Stimulated activated CD8-positive, alpha-beta memory T cell treated with anti-CD3 and anti-CD28 coated beads, Interleukin-15, amount 100 ng/mL, for 4 hours (primary cell): ENCODE measurements at regions not wholly inside any gene's neighbourhood (a gene's known extent, or its start where the extent isn't known, plus 50 kb on each side); places are given as distances from the start of the nearest gene placed in this dataset.

Source experiments
- DNase-seq, 2 donors: peaks; one replicate each; pipeline ENCODE4 v3.0.0-alpha.2; 2020; ENCODE audit warnings: low read depth in 2 of 2

DNA sequence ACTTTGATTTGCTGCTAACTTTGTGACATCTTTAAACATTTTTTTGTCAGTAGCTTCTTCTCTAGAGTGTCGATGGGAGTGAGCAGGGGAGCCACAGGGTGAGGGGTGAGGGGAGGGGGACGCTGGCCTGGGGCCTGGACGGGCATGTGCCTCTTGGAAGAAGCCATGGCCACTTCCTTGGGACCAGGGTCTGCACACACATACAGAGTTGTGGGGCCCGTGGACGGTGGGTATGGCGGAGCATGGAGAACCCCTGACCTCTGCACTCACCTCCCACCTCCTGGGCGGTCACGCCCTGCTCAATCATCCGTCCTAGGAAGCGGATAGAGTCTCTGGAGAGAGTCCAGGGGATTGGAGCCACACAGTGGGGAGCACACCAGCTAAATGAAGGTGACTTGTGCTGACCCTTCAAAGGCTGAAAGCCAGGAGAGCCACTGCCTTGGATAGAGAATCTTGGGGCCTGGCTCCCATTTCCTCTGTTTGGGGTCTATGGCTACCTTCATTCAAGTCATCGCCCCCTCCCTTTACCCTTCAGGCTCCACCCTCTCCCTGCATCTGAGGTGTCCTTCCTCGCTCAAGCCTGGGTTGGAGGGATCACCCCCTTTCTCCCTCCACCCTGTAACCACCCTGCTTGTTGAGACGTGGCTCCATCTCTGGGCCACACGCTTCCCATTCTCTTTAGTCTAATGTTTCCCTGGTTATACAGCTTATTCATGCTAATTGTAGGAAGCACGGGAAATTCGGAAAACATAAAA lies 63.9 kb upstream of the HAAO start:
- no peak for DNase-seq

DNA sequence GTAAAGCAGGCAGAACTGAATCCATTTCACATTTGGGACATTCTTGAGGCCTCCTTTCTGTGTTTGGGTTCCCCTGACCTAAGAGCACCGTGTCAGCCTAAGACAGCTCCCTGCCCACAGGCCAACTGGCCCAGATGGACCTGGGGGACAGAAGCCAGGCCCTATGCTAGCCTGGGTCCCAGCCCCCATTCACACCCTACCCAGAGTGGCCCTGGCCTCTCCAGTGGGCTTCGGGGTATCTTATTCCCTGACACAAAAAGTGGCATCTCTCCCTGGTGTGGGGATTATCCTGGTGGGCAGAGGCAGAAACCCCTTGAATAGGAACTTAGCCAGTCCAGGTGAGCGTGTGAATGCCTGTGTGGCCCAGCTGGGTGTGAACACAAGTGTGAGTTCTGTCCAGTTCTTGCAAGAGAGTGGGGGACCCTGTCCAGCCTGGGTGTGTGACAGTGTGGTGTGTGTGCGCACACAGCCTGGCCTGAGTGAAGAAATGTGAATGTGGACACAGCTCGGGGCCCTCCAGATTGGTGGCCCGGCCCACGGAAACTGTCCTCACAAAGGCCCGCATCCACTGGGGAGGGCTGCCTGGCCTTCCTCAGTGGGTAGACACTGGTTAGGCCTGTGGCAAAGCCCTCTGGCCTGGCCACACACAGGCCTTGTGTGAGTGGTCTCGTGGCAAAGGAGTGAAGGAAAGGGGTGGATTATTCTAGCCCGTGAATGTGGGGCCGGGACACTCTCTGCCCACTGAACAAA lies 63.0 kb upstream of the HAAO start:
- no peak for DNase-seq

DNA sequence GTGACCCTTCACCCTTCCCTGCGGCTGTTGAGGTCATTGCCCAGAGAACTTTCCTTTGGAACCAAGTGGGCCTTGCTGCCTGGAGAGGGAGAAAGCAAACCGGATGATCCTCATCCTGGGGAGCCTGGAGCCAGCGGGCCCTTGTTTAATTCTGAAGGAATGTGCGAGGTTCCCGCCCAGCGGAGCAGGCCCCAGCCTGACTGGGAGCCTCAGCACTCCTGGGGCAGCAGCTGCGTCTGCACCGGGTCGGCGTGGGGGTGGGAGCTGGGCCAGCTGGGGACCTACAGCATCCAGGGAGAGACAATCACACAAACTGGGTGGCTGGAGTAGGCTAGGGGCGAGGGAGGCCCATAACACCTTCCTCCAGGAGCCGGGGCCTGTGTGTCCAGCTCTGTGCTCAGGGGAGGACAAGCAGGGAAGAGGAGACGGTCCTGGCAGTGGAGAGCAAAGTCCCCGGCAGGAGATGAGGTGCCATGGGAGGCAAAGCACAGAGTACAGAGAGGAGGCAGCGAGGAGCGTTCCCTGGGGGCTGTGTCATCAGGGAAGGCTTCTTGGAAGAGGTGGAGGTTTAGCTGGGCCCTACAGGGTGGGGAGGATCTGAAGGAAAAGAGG lies 61.9 kb upstream of the HAAO start:
- no peak for DNase-seq

DNA sequence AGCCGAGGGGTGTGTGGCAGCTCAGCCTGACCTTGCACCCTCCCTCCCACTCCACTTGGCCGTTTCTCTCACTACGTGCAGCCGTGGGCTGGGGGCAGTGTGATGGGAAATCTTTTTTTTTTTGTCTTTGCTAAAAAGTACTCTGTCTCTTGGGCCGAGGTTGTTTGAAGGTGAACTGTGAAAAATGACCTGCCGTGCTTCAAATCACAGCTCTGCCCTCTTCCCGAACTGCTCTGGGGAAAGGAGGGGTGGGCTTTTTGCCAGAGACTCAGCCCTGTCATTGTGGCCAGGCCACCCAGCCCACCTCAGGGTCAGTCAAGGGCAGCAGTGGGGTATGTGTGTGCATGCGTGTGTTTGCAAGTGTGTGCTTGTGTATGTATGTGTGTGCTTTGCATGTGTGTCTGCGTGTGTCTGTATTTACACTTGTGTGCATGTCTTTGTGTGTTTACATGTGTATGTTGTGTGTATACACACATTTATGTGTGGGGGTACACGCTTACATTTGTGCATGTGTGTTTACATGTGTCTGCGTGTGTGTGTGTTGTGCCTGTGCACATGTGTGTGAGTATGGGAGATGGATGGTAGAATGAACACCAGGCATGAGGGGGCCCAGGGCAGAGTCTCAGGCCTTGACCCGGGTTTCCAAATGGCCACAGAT lies 61.3 kb upstream of the HAAO start:
- DNase-seq, result no peak

DNA sequence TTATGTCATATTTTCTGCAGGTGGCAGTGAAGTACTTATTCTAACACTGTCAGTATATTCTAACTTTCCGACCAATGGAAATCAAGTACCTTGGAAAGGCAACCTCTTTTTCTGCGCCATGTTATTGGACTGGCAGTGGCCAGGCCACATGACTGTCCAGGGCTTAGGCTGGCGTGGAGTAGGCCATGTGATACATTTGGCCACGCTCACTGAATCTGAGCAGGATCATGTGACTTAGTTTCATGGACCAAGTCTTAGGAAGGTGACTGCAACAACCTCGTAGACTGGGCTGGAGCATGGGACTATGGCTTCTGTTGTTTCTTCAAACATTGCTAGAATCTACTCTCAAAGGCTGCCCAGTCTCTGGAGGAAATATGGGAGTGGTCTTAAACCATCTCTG lies 60.4 kb upstream of the HAAO start:
- DNase-seq, result no peak

DNA sequence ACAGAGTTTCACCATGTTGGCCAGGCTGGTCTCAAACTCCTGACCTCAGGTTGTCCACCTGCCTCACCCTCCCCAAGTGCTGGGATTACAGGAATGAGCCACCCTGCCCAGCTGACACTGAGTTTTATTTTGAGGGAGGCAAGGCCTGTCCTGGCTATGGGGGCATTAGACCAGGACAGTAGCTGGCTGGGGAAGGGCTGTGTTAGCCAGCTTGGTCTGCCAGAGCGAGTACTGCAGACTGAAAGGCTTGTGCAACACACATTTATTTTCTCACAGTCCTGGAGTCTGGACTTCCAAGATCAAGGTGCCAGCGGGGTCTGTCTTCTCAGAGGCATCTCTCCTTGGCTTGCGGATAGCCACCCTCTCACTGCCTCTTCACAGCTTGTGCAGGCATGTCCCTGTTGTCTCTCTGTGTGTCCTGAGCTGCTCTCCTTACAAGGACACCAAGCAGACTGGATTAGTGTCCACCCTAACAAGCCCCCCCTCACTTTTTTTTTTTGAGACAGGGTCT lies 59.4 kb upstream of the HAAO start:
- DNase-seq, result no peak

DNA sequence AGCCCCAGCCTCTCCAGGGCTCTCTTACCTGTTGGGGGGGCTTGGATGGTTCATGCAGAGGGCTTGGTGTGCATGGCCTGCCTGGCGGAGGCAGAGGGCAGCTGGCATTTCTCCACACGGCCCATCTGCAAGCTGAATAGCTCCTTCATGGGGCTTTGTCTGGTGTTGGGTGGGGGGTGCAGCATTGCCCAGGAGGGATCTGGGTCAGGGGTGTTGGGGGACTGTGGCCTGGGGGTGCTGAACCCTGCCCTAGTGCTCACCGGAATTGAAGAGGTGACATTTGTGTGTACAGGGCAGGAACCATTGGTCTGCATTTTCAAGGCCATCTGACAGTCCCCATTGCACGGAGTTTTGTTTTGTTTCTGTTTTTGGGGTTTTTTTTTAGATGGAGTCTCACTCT lies 58.8 kb upstream of the HAAO start:
- no peak for DNase-seq

DNA sequence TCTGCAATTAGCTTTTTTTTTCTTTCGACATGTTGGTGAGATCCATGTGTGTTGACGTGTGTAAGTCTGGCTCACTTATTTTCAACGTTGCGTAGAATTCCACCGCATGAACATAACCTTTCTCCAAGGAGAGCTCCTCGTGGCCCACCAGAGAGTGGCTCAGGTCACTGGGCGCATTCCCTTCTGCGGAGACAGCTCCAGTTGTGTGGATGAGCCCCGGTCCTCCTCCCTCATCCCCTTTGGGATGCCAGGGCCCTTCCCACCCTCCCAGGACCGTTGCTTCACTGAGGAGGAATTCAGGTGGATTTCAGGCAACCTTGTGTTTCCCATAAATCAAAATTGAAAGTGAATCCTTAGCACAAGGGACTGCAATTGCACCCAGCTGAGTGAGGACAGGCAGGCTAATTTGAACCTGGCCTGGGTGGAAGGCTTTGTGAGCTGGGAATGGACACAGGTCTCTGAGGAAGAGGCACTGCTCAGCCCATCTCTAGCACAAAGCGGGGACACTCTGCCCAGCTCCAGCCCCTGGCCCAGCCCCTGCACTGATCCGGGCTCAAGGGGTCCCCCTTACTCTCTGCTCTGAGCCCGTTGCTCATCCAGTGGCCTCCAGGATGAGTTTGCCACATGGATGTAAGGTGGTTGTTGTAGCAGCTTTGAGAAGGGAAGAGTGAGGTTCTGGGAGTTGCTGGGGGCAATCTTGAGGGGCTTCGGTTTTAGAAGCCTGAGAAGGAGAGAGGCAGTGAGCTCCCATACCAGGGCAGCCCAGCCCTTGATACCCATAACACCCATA lies 57.8 kb upstream of the HAAO start:
- no peak for DNase-seq

DNA sequence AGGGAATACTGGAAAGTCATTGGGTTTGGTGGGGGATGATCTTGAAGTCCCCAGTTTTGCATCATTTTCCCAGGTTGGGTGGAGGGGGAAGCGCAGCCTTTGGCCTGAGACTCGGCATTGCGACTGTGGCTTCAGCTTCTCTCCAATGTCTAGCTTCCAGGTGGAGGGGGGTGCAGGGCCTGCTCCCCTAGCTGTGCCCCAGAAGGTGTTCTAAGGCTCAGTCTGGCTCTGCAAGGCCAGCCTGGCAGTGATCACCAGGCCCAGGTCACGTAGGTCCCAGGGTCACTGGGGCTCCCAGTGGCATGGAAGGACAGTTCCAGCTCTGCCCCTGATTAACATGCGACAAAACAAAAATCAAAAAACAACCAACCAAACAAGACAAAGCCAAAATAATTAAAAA lies 56.9 kb upstream of the HAAO start:
- no peak for DNase-seq

DNA sequence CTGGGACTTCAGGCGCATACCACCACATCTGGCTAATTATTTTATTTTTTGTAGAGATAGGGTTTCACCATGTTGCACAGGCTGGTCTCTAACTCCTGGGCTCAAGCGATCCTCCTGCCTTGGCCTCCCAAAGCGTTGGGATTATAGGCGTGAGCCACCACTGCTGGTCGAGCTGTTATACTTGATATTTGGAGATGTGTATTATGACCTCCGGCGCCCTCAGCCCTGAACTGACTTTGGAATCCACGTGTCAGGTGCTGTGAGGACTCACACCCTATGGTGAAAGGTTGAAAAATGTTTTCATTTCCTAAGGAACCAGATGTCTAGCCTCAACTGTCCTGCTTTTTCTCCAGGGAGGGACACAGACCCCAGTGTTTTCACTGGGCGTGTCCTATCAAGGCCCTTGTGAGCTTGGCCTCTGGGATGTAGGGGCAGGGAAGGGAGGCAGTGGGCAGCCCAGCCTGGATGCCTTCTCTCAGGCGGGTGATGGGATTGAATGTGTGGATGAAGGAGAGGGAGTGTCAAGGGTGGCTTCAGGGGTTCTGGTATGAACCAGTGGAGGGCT lies 56.4 kb upstream of the HAAO start:
- DNase-seq, result no peak

DNA sequence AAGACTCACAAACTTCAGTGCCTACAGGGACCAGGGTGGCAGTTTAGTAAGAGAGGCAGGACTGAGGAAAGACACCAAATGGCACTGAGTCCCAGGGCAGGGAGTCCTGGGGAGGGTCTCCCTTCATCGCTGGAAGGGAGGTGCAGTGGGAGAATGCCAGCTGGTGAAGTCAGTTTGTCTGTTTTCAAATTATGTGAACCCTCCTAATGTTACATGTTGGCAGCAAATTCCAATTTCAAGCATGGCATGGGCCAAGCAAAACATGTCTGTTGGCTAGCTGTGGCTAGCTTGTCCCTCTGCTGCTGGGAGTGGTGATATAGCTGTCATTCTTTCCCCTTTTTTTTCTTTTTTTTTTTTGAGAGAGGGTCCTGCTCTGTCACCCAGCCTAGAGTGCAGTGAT lies 55.9 kb upstream of the HAAO start:
- DNase-seq, result no peak

DNA sequence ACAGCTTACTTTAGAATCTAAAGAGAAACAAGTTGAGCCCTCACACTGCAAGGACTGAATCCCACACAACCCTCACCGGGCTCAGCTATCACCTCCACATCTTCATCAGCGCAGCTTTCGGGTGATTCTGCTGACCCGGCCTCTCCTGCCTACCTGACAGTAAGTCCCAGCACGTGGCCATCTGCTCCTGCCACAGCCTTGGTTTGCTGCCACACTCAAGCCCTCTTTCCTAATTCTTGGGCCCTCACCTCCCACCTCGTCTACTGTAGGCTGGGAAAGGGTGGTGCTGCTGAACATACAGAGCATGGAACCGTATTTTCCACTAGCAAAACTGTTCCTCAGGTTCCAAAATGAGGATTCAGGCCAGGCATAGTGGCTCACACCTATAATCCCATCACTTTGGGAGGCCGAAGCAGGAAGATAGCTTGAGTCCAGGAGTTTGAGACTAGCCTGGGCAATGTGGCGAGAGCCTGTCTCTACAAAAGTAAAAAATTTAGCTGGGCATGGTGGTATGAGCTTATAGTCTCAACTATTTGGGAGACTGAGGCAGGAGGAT lies 55.3 kb upstream of the HAAO start:
- DNase-seq, result no peak

DNA sequence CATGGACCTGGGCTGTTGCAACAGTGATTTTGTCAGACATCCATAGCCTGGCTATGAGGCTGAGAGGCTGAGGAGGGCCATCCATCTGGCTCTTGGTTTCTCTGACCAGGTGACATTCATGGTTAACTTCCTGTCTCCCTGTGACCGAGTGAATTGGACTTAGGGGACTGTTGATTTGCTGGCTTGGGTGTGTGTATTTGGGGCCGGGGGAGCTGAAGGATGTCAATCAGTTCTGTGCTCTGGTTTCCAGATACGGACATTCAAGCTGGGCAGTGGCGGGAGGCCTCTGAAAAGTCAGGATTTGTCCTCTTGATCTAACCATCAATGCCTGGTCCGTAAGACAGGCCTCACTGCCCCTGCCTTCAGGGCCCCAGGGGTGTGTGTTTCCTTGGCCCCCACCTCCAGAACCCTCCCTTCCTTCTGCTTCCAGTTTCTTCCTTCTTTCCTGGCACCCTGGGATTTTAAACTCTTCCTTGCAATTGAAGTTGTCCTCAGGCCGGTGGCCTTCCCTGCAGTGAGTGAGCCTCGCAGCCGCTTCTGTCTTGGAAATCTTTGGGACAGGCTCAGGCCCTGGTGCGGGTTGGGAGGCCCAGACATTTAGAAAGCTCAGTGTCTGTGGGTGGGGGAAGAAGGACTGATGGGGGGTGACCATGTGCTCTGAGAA lies 54.7 kb upstream of the HAAO start:
- DNase-seq, result no peak

DNA sequence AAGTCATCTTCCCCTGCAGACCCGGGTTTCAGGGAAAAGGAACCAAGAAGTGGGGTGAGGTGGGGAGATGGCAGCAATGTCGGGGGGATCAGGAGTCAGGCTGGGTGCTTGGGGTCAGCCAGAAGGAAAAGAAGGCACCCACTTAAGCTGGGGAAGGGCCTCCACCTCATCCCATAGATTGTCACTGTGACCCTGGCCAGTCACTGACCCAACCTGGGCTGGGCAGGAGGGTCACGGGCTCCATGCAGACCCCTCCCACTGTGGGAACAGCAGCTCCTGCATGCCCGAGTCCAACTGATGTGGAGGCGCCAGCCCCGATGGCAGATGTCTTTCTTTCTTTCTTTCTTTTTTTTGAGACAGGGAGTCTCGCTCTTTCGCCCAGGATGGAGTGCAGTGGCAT lies 53.6 kb upstream of the HAAO start:
- DNase-seq, result no peak

DNA sequence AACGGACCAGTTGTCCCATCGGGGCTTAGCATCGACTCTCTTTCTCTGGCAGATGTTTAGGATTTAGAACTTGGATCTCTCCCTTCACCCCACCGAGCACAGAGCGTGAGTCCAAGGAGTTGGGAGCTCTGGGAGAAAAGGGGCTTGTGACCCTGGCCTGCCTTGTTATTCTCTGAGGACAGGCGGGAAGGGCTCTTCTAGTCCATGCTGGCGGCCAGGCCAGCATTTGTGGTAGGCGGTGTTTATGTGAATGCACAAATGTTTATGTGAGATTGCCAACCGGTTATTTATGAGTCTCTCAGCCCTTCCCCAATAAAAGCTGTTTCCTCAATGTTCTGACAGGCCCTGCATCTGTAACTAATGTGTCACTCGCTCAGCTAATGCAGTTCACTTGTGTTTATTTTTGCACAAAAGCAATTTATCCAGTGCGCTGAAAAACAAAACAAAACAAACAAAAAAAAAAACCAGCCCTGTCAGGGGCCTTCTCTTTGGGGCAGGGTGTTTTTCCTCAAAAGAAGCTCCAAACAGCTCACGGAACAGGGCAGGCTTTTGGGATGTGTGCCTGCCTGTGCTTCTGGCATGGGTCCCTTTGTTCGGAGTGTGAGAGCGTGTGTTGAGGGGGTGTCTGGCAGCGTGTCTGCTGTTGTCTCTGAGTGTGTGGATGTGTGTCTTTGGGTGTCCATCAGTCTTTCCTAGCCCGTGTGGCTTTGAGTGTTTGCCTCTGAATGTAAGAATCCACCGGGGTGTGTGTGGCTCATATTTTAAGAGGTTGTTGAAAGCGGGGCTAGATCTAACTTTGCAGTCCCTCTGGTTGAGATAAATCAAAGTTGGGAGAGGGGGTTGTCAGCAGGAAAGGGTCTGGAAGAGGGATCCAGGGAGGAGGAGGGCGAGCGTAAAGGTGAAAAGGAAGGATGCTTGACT lies 52.8 kb upstream of the HAAO start:
- DNase-seq, result no peak

DNA sequence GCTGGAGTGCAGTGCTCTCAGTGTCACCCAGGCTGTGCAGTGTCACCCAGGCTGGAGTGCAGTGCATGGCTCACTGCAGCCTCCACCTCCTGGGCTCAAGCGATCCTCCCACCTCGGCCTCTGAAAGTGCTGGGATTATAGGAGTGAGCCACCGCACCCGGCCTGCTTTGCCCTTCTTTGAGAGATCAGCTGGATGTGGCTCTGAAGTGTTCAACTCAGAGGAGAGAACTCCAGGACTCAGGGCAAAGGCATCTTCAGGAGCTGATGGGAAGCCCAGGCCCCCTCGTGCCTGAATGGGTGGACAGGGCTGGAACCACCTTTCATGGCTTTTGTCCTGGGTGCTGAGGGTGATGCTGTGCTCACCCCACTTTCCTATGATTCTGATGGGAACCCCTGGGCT lies 52.0 kb upstream of the HAAO start:
- no peak for DNase-seq

DNA sequence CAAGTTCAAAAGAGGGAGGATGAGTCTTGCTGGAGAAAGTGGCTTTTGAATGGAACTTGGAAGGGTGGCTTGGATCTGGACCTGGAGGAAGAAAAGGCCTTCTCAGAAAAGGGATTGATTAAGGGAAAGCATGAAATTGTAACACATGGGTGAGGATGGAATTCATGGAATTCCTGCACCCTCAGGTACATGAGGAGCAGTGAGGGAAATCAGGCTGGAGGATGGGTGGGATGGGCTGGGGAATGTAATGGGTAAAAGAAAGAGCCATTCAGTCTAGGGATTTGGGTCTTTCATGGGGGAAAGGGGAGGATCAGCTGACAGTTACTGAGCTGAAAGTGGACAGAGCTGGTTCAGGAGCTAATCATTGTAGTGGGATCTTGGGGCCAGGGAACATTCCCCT lies 51.2 kb upstream of the HAAO start:
- DNase-seq, result no peak

DNA sequence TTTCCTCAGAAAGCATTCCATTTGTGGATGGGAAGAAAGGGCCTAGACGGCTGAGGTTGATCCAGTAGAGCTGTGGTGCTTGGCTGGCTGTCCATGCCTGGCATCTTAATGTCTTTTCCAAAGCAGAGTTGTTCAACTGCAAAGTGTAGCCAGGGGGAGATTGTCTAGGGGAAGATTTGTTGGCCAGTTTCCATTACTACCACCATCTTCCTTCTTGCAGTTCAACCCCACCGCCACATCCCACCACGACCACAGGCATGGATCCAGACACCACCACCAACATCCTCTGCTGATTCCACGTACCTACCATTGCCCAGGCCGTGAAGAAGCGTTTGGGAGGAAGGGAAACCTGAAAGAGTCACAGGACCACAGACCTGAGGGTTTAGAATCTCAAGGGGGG lies 50.7 kb upstream of the HAAO start:
- no peak for DNase-seq

DNA sequence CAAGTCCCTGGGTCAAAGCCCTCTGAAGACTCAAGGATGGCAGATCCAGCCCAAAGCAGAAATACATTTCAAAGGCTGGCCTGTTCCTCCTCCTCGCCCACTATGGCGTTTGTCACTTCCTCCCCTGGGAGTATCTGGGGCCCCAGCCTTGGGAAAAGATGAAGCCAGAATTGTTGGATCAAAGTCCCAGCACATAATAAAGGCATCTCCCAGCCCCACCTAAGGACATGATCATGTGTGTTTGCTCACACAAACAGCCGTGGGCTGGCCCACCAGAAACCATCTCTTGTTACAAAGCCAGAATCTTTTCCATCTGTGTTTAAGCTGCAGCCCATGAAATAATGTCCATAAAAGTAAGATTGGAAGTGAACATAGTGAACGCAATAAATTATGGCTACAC lies 50.1 kb upstream of the HAAO start:
- DNase-seq, result no peak
